K562 (cell line): ENCODE measurements at regions not wholly inside any gene's neighbourhood (a gene's known extent, or its start where the extent isn't known, plus 50 kb on each side); places are given as distances from the start of the nearest gene placed in this dataset.
"Not testable (repeated sequence)": the region's sequence is repeated elsewhere in the genome, so short reads cannot be mapped to it uniquely, and the experiment has no call there.

Experiments used
- ATAC-seq: fragments of 200-7000 bp; cut with Tn5 transposase; 3 replicates; pipeline ENCODE4 v1.9.1; 2020; ENCODE audit warnings: moderate library complexity
- BruUV-seq: library from RNA; stranded (reverse); fragments of 400-500 nt; replicated peaks from 2 replicates; lab custom pipeline; 2021; lab: Mats Ljungman, UMichigan
- CTCF ChIA-PET: fragments of 300-600 bp; formaldehyde crosslinking; extraction: SDS; loops from one replicate; lab custom pipeline; 2021; ENCODE audit warnings: low intra/inter-chr PET ratio; lab: Yijun Ruan, JAX
- POLR2A ChIA-PET: fragments of 300-600, 350-650 bp; sonication (Branson Sonifier 250); formaldehyde crosslinking; extraction: SDS; loops from one replicate; lab custom pipeline; 2021; ENCODE audit warnings: antibody characterized with exemption, inconsistent platforms; lab: Yijun Ruan, JAX
- DNase-seq, 4 experiments: peaks; one replicate each; pipeline versions ENCODE4 v3.0.0 to v3.0.0-alpha.2; 2011 to 2018; ENCODE audit warnings: low spot score in 3 of 4, mixed read lengths in 3 of 4; ENCODE audit errors: extremely low read depth in 1 of 4
- FAIRE-seq: peaks from 2 replicates; lab custom pipeline; 2011; peaks lifted over from hg19 to GRCh38; lab: Jason Lieb, UNC
- H2AFZ ChIP-seq: 2 replicates; pipeline ENCODE4 v1.6.0; 2011; ENCODE audit warnings: low read depth, low read length, control low read depth, inconsistent platforms
- H3K27ac ChIP-seq: fragments of 200-600 bp; 3 replicates; pipeline ENCODE4 v1.8.0; 2011; ENCODE audit warnings: low read depth, mild to moderate bottlenecking, control low read depth, inconsistent platforms, low read length, moderate library complexity, mixed read lengths; ENCODE audit errors: extremely low read depth
- H3K27me3 ChIP-seq, 2 experiments: fragments of 300-600 bp in 1 of 2; 2 replicates in 1 of 2; 3 replicates in 1 of 2; pipeline versions ENCODE4 v1.6.0 to v1.8.0; 2011; ENCODE audit warnings: inconsistent platforms in 2 of 2, low read length in 2 of 2, mild to moderate bottlenecking in 1 of 2, mixed read lengths in 1 of 2, moderate library complexity in 1 of 2; ENCODE audit not compliant: control insufficient read depth in 2 of 2, insufficient read depth in 2 of 2
- H3K36me3 ChIP-seq: fragments of 300-600 bp; 3 replicates; pipeline ENCODE4 v1.8.0; 2011; ENCODE audit warnings: mild to moderate bottlenecking, low read length, inconsistent platforms; ENCODE audit not compliant: control insufficient read depth, insufficient read depth
- H3K4me1 ChIP-seq, 2 experiments: fragments of 200-600 bp in 1 of 2; replicated peaks in 1 of 2; 2 replicates in 1 of 2; 3 replicates in 1 of 2; pipeline versions ENCODE4 v1.5.1 to v1.8.0; 2011; ENCODE audit warnings: inconsistent platforms in 2 of 2, low read length in 2 of 2, mild to moderate bottlenecking in 1 of 2, mixed read lengths in 1 of 2, moderate library complexity in 1 of 2; ENCODE audit not compliant: control insufficient read depth in 2 of 2, insufficient read depth in 2 of 2
- H3K4me2 ChIP-seq: 2 replicates; pipeline ENCODE4 v1.6.1; 2011; ENCODE audit warnings: low read length, control low read depth, inconsistent platforms, mixed read lengths; ENCODE audit not compliant: insufficient read depth
- H3K4me3 ChIP-seq: fragments of 200-600 bp; sonication (generic), shearing (Covaris generic); 2 replicates; pipeline ENCODE4 v1.5.1; 2016; ENCODE audit warnings: control low read depth, inconsistent platforms
- H3K79me2 ChIP-seq: fragments of 200-600 bp; 3 replicates; pipeline ENCODE4 v1.8.0; 2011; ENCODE audit warnings: low read length, inconsistent platforms; ENCODE audit not compliant: control insufficient read depth, insufficient read depth
- H3K9ac ChIP-seq, 2 experiments: 2 replicates each; pipeline versions ENCODE4 v1.6.0 to v1.6.1; 2011; ENCODE audit warnings: low read depth in 2 of 2, low read length in 2 of 2, control low read depth in 1 of 2, inconsistent platforms in 1 of 2, mild to moderate bottlenecking in 1 of 2, mixed read lengths in 1 of 2; ENCODE audit not compliant: insufficient read depth in 1 of 2
- H3K9me1 ChIP-seq: one replicate; pipeline ENCODE4 v1.6.0; 2011; ENCODE audit warnings: inconsistent platforms, mild to moderate bottlenecking, low read length, moderate library complexity; ENCODE audit not compliant: control insufficient read depth, insufficient read depth
- H3K9me3 ChIP-seq: replicated peaks from 2 replicates; pipeline ENCODE4 v1.5.1; 2011; ENCODE audit warnings: low read depth, low read length, inconsistent platforms; ENCODE audit not compliant: control insufficient read depth, insufficient read depth
- H4K20me1 ChIP-seq: replicated peaks from 2 replicates; pipeline ENCODE4 v1.6.1; 2011; ENCODE audit warnings: low read length, inconsistent platforms, mixed read lengths; ENCODE audit not compliant: control insufficient read depth, insufficient read depth
- RBM25 ChIP-seq: fragments of 200-400 bp; formaldehyde crosslinking; IDR thresholded peaks from 2 replicates; pipeline ENCODE4 v1.6.1; 2018; ENCODE audit warnings: low read length, low read depth, moderate library complexity; ENCODE audit not compliant: severe bottlenecking
- WGBS: fragments of 100-300 bp; shearing (Covaris generic); methylation state at CpG from one replicate; pipeline ENCODE4 v1.1.6; 2016; ENCODE audit warnings: low coverage, mixed read lengths; ENCODE audit not compliant: insufficient coverage; ENCODE audit errors: missing lambda C conversion rate; 5-methylcytosine and 5-hydroxymethylcytosine counted together
- in situ Hi-C: fragments of 300-500 bp; cut with MboI; formaldehyde crosslinking; loops from 4 replicates; pipeline ENCODE4 v1.15.0; 2018; ENCODE audit warnings: inconsistent platforms, mixed read lengths
- intact Hi-C: fragments of 100-400 bp; cut with micrococcal nuclease; formaldehyde crosslinking; loops from 2 replicates; pipeline ENCODE4 v1.14.2; 2022

DNA sequence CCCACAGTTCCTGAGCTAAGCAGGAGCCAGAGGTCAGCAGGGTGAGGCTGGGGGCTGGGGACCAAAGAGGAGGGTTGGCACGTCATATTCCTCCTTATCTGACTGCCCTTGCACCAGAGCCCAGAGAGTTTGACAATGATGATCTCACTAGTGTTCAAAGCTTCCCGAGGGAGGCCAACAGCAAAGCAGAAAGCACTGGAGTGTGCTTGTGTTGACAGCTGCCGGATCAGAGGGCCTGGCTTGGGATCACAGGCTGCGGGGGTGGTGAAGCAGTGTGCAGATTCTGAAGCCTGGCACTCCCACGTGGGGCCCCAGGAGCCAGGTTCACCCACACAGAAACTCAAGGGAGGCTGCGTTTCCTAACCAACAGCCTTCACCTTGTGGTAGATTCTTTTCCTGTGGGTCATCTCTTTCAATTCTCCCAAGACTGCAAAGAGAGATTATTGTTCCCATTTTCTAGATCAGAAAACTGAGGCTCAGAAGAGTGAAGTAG is 89.8 kb downstream of the TRIM43 start:
- H3K4me2 ChIP-seq, H2AFZ ChIP-seq, H3K9me3 ChIP-seq, CTCF ChIA-PET, H3K9me1 ChIP-seq, H3K4me3 ChIP-seq, ATAC-seq, intact Hi-C loops, FAIRE-seq, H3K9ac ChIP-seq, BruUV-seq, H3K27me3 ChIP-seq, in situ Hi-C loops, H3K36me3 ChIP-seq, H4K20me1 ChIP-seq, POLR2A ChIA-PET, H3K4me1 ChIP-seq, H3K27ac ChIP-seq, DNase-seq, H3K79me2 ChIP-seq: not testable (repeated sequence)
- peak; percentile 44 for TF ChIP-seq RBM25
- 0% methylated on average over 4 of the region's 6 CpGs for WGBS

- under 1% methylated on average over 19 of the region's 19 CpGs for WGBS
- FAIRE-seq, in situ Hi-C loops, CTCF ChIA-PET, H3K4me1 ChIP-seq, H3K27me3 ChIP-seq, BruUV-seq, H3K36me3 ChIP-seq, H3K9ac ChIP-seq, H3K79me2 ChIP-seq, H3K4me3 ChIP-seq, H3K4me2 ChIP-seq, H3K27ac ChIP-seq, DNase-seq, H3K9me1 ChIP-seq, POLR2A ChIA-PET, H3K9me3 ChIP-seq, H4K20me1 ChIP-seq, H2AFZ ChIP-seq, intact Hi-C loops: not testable (repeated sequence)
- ATAC-seq: 0 out of 3 replicates have a peak, but pooled peaks have one; percentile 20
Observed at GRCh38 chr2:95682889-95683517, 91.2 kb downstream of the TRIM43 start.
